ENCODE measurements at regions not wholly inside any gene's neighbourhood (a gene's known extent, or its start where the extent isn't known, plus 50 kb on each side); places are given as distances from the start of the nearest gene placed in this dataset.

DNA sequence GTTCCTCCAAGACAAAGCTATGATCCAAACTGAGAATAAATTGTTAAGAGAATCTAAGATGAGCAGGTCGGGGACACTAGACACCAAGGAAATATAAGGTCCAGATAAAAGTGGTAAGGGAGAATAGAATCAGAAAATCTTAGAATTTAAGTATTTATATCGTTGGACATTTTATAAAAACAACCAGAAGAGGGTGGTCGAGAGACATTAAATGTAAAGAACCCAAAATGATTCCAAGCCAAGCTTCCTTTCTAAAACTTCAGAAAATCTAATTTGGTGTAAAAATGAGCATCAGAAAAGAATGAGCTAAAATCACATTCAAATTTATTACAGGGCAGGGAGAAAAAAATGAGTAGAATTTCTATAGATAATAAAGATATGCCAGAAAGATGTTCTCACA lies 97.8 kb upstream of the OGFRL1 start:
- H3K4me3 ChIP-seq = no peak overlapping the region
- no peak for DNase-seq
- intact Hi-C loops (cut with DNase I) = no loop called here
- no peaks in the 10 kb centered on the region for H3K9me3 ChIP-seq
- H3K4me1 ChIP-seq = no peaks in the 10 kb centered on the region
- no peak for ATAC-seq
- peak; percentile 47 for TF ChIP-seq CTCF (IDR thresholded peaks at IDR 0.05)
- no peaks in the 10 kb centered on the region for H3K36me3 ChIP-seq
- no peaks in the 10 kb centered on the region for H3K27me3 ChIP-seq
- no peak overlapping the region for H3K27ac ChIP-seq

- H3K4me1 ChIP-seq = no peaks in the 10 kb centered on the region
- no peaks in the 10 kb centered on the region for H3K36me3 ChIP-seq
- no peak for DNase-seq
- H3K9me3 ChIP-seq = no peaks in the 10 kb centered on the region
- H3K27me3 ChIP-seq = no peaks in the 10 kb centered on the region
- intact Hi-C loops (cut with DNase I) = no loop called here
- H3K4me3 ChIP-seq = no peak overlapping the region
- TF ChIP-seq CTCF (IDR thresholded peaks at IDR 0.05) = no peak
- H3K27ac ChIP-seq = no peak overlapping the region
- no peak for ATAC-seq
Observed at GRCh38 chr6:71194724-71195123, 93.9 kb upstream of the OGFRL1 start.

GRCh38 chr6:71197267-71197666 lies 91.3 kb upstream of the OGFRL1 start:
- no peak for TF ChIP-seq CTCF (IDR thresholded peaks at IDR 0.05)
- ATAC-seq (no peak), DNase-seq (no peak)

DNA sequence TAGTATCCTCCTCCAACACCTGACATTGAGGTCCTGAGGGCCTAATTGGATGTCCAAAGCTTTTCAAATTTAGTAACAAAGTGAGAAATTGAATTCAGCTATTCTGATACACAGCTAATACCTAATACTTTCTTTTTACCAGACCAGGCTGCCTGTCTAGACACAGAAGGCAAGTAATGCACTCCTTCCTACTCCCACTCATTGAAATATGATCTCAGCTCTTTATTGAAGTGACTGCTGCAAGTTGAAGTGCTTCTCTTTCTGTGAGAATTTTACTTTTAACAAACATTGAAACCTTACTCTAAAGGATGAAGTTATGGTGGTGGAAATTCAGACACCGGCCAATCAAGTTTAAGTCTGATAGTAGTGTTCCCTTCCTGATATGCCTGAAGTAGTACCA lies 90.8 kb upstream of the OGFRL1 start:
- DNase-seq (no peak), ATAC-seq (peak; percentile 68)
- Histone ChIP-seq H3K4me3 (no peak overlapping the region), H3K27me3 (no peaks in the 10 kb centered on the region), H3K9me3 (no peaks in the 10 kb centered on the region), H3K36me3 (no peaks in the 10 kb centered on the region), H3K27ac (no peak overlapping the region), H3K4me1 (no peaks in the 10 kb centered on the region)
- TF ChIP-seq CTCF (IDR thresholded peaks at IDR 0.05) = no peak
- intact Hi-C loops (cut with DNase I) = no loop called here

More at GRCh38 chr6:71197267-71197666, 91.3 kb upstream of the OGFRL1 start:
- no peaks in the 10 kb centered on the region for H3K4me1 ChIP-seq
- intact Hi-C loops (cut with DNase I) = no loop called here
- H3K4me3 ChIP-seq = no peak overlapping the region
- H3K27ac ChIP-seq = no peak overlapping the region
- H3K36me3 ChIP-seq = no peaks in the 10 kb centered on the region
- no peaks in the 10 kb centered on the region for H3K27me3 ChIP-seq
- H3K9me3 ChIP-seq = no peaks in the 10 kb centered on the region

- no peak for ATAC-seq
Observed at GRCh38 chr6:71198908-71199307, 89.7 kb upstream of the OGFRL1 start.

More at GRCh38 chr6:71198908-71199307, 89.7 kb upstream of the OGFRL1 start:
- DNase-seq = no peak
- H3K9me3 ChIP-seq = no peaks in the 10 kb centered on the region
- no peaks in the 10 kb centered on the region for H3K4me1 ChIP-seq
- H3K36me3 ChIP-seq = no peaks in the 10 kb centered on the region
- H3K27me3 ChIP-seq = no peaks in the 10 kb centered on the region
- no peak overlapping the region for H3K27ac ChIP-seq
- no peak overlapping the region for H3K4me3 ChIP-seq
- intact Hi-C loops (cut with DNase I) = no loop called here
- no peak for TF ChIP-seq CTCF (IDR thresholded peaks at IDR 0.05)
